Glutamatergic neuron (in vitro differentiated cells): ENCODE measurements at regions not wholly inside any gene's neighbourhood (a gene's known extent, or its start where the extent isn't known, plus 50 kb on each side); places are given as distances from the start of the nearest gene placed in this dataset.

ENCODE experiments used
- DNase-seq: peaks from one replicate; pipeline ENCODE4 v3.0.0; 2022
- H3K27ac Mint-ChIP-seq: one replicate; pipeline ENCODE4 v1.8.0; 2020; ENCODE audit warnings: mild to moderate bottlenecking, mixed read lengths, inconsistent platforms; ENCODE audit not compliant: unreplicated experiment
- H3K27me3 Mint-ChIP-seq: one replicate; pipeline ENCODE4 v1.8.0; 2020; ENCODE audit warnings: mild to moderate bottlenecking, moderate library complexity, mixed read lengths, inconsistent platforms; ENCODE audit not compliant: unreplicated experiment
- H3K36me3 Mint-ChIP-seq: one replicate; pipeline ENCODE4 v1.8.0; 2020; ENCODE audit warnings: mild to moderate bottlenecking, mixed read lengths, inconsistent platforms; ENCODE audit not compliant: unreplicated experiment
- H3K4me1 Mint-ChIP-seq: one replicate; pipeline ENCODE4 v1.8.0; 2020; ENCODE audit warnings: mild to moderate bottlenecking, low read depth, mixed read lengths, inconsistent platforms; ENCODE audit not compliant: unreplicated experiment
- H3K4me3 Mint-ChIP-seq: one replicate; pipeline ENCODE4 v1.8.0; 2020; ENCODE audit warnings: mild to moderate bottlenecking, mixed read lengths, inconsistent platforms; ENCODE audit not compliant: unreplicated experiment
- H3K9me3 Mint-ChIP-seq: one replicate; pipeline ENCODE4 v1.8.0; 2020; ENCODE audit warnings: mild to moderate bottlenecking, moderate library complexity, mixed read lengths, inconsistent platforms; ENCODE audit not compliant: unreplicated experiment
- CTCF ChIP-seq: fragments of 200-600 bp; sonication (generic); IDR thresholded peaks from one replicate; pipeline ENCODE4 v1.5.0; 2021; ENCODE audit not compliant: partially characterized antibody, unreplicated experiment

- Mint-ChIP-seq H3K4me3 (no peak overlapping the region), H3K9me3 (no peaks in the 10 kb centered on the region), H3K27me3 (no peaks in the 10 kb centered on the region), H3K36me3 (no peaks in the 10 kb centered on the region), H3K27ac (no peak overlapping the region), H3K4me1 (peaks cover 1% of the 10 kb centered on the region)
- DNase-seq: no peak
- no peak for TF ChIP-seq CTCF
These were observed 235.1 kb upstream of the ZNF217 start for GRCh38 chr20:53828682-53829254.

GRCh38 chr20:53828088-53828681 lies 234.5 kb upstream of the ZNF217 start:
- H3K4me1 Mint-ChIP-seq: peaks cover 1% of the 10 kb centered on the region

GRCh38 chr20:53827292-53828087 lies 233.9 kb upstream of the ZNF217 start:
- peaks cover 2% of the 10 kb centered on the region for H3K9me3 Mint-ChIP-seq

More at GRCh38 chr20:53828088-53828681, 234.5 kb upstream of the ZNF217 start:
- H3K36me3 Mint-ChIP-seq: no peaks in the 10 kb centered on the region
- no peaks in the 10 kb centered on the region for H3K27me3 Mint-ChIP-seq
- no peak overlapping the region for H3K27ac Mint-ChIP-seq
- peaks cover 2% of the 10 kb centered on the region for H3K9me3 Mint-ChIP-seq
- no peak for DNase-seq
- no peak for TF ChIP-seq CTCF
- no peak overlapping the region for H3K4me3 Mint-ChIP-seq

GRCh38 chr20:53826597-53827291 lies 233.1 kb upstream of the ZNF217 start:
- Mint-ChIP-seq H3K4me1 (peaks cover 1% of the 10 kb centered on the region), H3K27me3 (no peaks in the 10 kb centered on the region), H3K36me3 (no peaks in the 10 kb centered on the region), H3K27ac (no peak overlapping the region), H3K4me3 (no peak overlapping the region), H3K9me3 (peaks cover 2% of the 10 kb centered on the region)
- DNase-seq: no peak
- TF ChIP-seq CTCF: no peak

More at GRCh38 chr20:53827292-53828087, 233.9 kb upstream of the ZNF217 start:
- Mint-ChIP-seq H3K27me3 (no peaks in the 10 kb centered on the region), H3K4me1 (peaks cover 1% of the 10 kb centered on the region), H3K36me3 (no peaks in the 10 kb centered on the region), H3K4me3 (no peak overlapping the region), H3K27ac (no peak overlapping the region)
- DNase-seq: no peak
- TF ChIP-seq CTCF: no peak
